ENCODE measurements at regions not wholly inside any gene's neighbourhood (a gene's known extent, or its start where the extent isn't known, plus 50 kb on each side); places are given as distances from the start of the nearest gene placed in this dataset.

GRCh38 chr7:131051304-131051703 is 276.4 kb upstream of the MKLN1 start:
- no peak overlapping the region for H3K27ac ChIP-seq
- DNase-seq = no peak
- H3K36me3 ChIP-seq = peaks cover 3 to 36% (median 7%) of the 10 kb centered on the region in 4 donors
- no peaks in the 10 kb centered on the region for H3K9me3 ChIP-seq
- H3K27me3 ChIP-seq = no peaks in the 10 kb centered on the region
- TF ChIP-seq POLR2A (IDR thresholded peaks at IDR 0.05) (no peak), EP300 (IDR thresholded peaks at IDR 0.05) (no peak), POLR2AphosphoS5 (IDR thresholded peaks at IDR 0.05) (no peak), CTCF (IDR thresholded peaks at IDR 0.05) (no peak)
- peaks cover 42 to 65% (median 52%) of the 10 kb centered on the region in 4 donors for H3K4me1 ChIP-seq
- H3K4me3 ChIP-seq = no peak overlapping the region
- 89 to 93% methylated on average over 2 of the region's 2 CpGs for WGBS, 2 donors
- no peak for ATAC-seq (ENCODE audit: low FRiP score in 2 of 2)

DNA sequence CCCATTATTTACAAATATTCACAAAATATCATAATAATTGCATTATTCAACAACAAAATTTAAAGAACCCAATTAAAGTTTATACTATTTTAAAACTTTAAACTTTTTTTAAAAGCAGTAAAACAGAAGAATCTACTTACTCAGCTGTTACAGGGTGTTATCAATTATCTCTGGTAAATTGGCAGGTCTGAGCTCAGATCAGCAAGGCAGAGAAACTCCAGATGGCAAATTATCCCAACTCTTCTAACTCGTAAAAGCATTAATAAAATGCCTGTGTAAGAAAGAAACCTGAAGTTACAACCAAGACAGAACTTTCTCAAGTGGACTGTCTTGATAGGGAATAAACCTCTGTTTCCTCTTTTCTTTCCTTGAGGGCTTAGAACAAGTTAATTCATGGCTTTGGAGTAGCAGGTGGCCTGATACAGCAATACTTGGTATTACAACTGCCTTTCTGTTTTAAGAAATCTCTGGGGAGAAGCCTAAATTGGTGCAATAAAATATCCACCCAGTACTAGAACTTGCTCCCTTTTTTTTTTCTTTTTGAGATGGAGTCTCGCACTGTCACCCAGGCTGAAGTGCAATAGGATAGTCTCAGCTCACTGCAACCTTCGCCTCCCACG is 275.3 kb upstream of the MKLN1 start:
- ATAC-seq (ENCODE audit: low FRiP score in 2 of 2) = no peak
- H3K4me1 ChIP-seq = peaks cover 53 to 75% (median 62%) of the 10 kb centered on the region in 4 donors
- no peak overlapping the region for H3K4me3 ChIP-seq
- H3K27ac ChIP-seq = no peak overlapping the region
- no peaks in the 10 kb centered on the region for H3K9me3 ChIP-seq
- peaks cover 3 to 36% (median 7%) of the 10 kb centered on the region in 4 donors for H3K36me3 ChIP-seq
- no peak for TF ChIP-seq EP300 (IDR thresholded peaks at IDR 0.05)
- no peak for TF ChIP-seq CTCF (IDR thresholded peaks at IDR 0.05)
- no peak for TF ChIP-seq POLR2AphosphoS5 (IDR thresholded peaks at IDR 0.05)
- no peak for TF ChIP-seq POLR2A (IDR thresholded peaks at IDR 0.05)
- no peak for DNase-seq
- 80 to 85% methylated on average over 4 of the region's 4 CpGs for WGBS, 2 donors
- no peaks in the 10 kb centered on the region for H3K27me3 ChIP-seq

- ATAC-seq (ENCODE audit: low FRiP score in 2 of 2) = no peak
- no peaks in the 10 kb centered on the region for H3K27me3 ChIP-seq
- no peak for DNase-seq
- H3K36me3 ChIP-seq = peaks cover 0 to 14% (median 1%) of the 10 kb centered on the region in 4 donors
- TF ChIP-seq EP300 (IDR thresholded peaks at IDR 0.05) (no peak), POLR2A (IDR thresholded peaks at IDR 0.05) (no peak), CTCF (IDR thresholded peaks at IDR 0.05) (no peak), POLR2AphosphoS5 (IDR thresholded peaks at IDR 0.05) (no peak)
- no peaks in the 10 kb centered on the region for H3K9me3 ChIP-seq
- H3K27ac ChIP-seq = peak overlapping the region in 3 of 4 donors; percentile 14 to 78 (median 60)
- no peak overlapping the region for H3K4me3 ChIP-seq
- H3K4me1 ChIP-seq = peaks cover 60 to 69% (median 63%) of the 10 kb centered on the region in 4 donors
- 60 to 77% methylated on average over 2 of the region's 2 CpGs for WGBS, 2 donors
These were observed 271.7 kb upstream of the MKLN1 start for GRCh38 chr7:131056007-131056406.

DNA sequence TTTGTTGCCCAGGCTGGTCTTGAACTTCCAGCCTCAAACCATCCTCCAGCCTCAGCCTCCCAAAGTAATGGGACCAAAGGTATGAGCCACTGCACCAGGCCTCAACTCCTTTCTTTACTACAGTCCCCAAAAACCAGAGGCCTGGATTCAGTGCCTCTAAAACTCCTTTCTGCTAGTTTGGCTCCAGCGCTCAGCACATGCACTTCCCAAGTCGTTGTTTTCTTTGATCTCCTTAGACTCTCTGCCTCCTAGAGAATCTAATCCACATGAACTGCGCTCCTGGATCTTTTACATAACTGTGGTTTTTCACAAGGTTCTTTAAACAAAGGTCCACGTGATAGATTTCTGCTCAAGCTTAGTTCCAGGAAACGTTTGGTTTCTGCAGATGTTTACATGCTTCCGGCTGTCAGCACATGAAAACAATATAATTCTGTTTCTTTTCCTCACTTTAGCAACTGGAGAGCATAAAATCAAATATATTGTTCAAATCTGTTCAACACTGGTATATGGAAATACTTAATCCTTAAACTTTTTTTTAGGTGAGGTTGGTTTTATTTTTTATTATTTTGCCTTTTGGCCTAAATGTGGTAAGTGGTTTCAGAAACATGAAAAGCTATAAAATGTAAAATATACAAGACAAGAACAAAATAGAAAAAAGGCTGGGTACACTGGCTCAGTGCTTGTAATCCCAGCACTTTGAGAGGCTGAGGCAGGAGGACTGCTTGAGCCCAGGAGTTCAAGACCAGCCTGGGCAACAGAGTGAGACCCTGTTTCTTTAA is 270.5 kb upstream of the MKLN1 start:
- Histone ChIP-seq H3K9me3 (no peaks in the 10 kb centered on the region), H3K27me3 (no peaks in the 10 kb centered on the region), H3K36me3 (peaks cover 0 to 8% (median 1%) of the 10 kb centered on the region in 4 donors), H3K27ac (peak overlapping the region; percentile 60 to 78 (median 71)), H3K4me1 (peaks cover 60 to 68% (median 67%) of the 10 kb centered on the region in 4 donors), H3K4me3 (no peak overlapping the region)
- TF ChIP-seq POLR2A (IDR thresholded peaks at IDR 0.05) (no peak), POLR2AphosphoS5 (IDR thresholded peaks at IDR 0.05) (peak in 1 of 2 donors; percentile 54), EP300 (IDR thresholded peaks at IDR 0.05) (peak in 2 of 4 donors; percentile 29 to 86), CTCF (IDR thresholded peaks at IDR 0.05) (no peak)
- 5 to 8% methylated on average over 6 of the region's 6 CpGs for WGBS, 2 donors
- ATAC-seq (ENCODE audit: low FRiP score in 2 of 2) = peak; percentile 64 to 67
- DNase-seq = no peak

Data from upper lobe of left lung (tissue), 6 donors.